ENCODE measurements at regions not wholly inside any gene's neighbourhood (a gene's known extent, or its start where the extent isn't known, plus 50 kb on each side); places are given as distances from the start of the nearest gene placed in this dataset.

GRCh38 chr17:62179525-62180161, 114.6 kb upstream of the MED13 start:
- ChIA-PET CTCF (no interaction called here), POLR2A (no interaction called here)
- H3K27me3 Mint-ChIP-seq = no peaks in the 10 kb centered on the region
- H3K4me3 Mint-ChIP-seq = no peak overlapping the region
- Histone ChIP-seq H3K36me3 (ENCODE audit: insufficient read depth, low read length) (no peaks in the 10 kb centered on the region), H3K27ac (ENCODE audit: low read depth in 1 of 2, low read length in 2 of 2) (no peak overlapping the region), H3K9me3 (ENCODE audit: control insufficient read depth in 1 of 2, insufficient read depth in 1 of 2, low read length in 2 of 2) (peaks cover 4 to 7% of the 10 kb centered on the region in 2 experiments), H3K4me1 (ENCODE audit: insufficient read depth, low read length) (no peaks in the 10 kb centered on the region), H3K4me3 (ENCODE audit: low read length) (no peak overlapping the region), H3K27me3 (ENCODE audit: control insufficient read depth in 1 of 2, insufficient read depth in 2 of 2, low read length in 2 of 2) (no peaks in the 10 kb centered on the region)
- peaks cover 3% of the 10 kb centered on the region for H3K9me3 Mint-ChIP-seq
- H3K4me1 Mint-ChIP-seq (ENCODE audit: low read depth) = no peaks in the 10 kb centered on the region
- H3K36me3 Mint-ChIP-seq (ENCODE audit: low read depth) = no peaks in the 10 kb centered on the region
- ATAC-seq (ENCODE audit: poor library complexity) (no peak), DNase-seq (peak in 2 of 14 experiments; percentile 23 to 35)
- TF ChIP-seq CTCF (IDR thresholded peaks at IDR 0.05) = no peak
- intact Hi-C loops (cut with DNase I, micrococcal nuclease) = no loop called here
- no peak overlapping the region for H3K27ac Mint-ChIP-seq

GRCh38 chr17:62178579-62178978, 113.5 kb upstream of the MED13 start:
- ChIA-PET CTCF (interaction anchor here (0.6 kb wide), 1 partner anchor 10 kb away, joined by 3 read pairs; no protein-coding TSS in a partner anchor), POLR2A (no interaction called here)
- peaks cover 6% of the 10 kb centered on the region for H3K27me3 Mint-ChIP-seq
- no peaks in the 10 kb centered on the region for H3K4me1 Mint-ChIP-seq (ENCODE audit: low read depth)
- Histone ChIP-seq H3K27ac (ENCODE audit: low read depth in 1 of 2, low read length in 2 of 2) (no peak overlapping the region), H3K9me3 (ENCODE audit: control insufficient read depth in 1 of 2, insufficient read depth in 1 of 2, low read length in 2 of 2) (peaks cover 4 to 7% of the 10 kb centered on the region in 2 experiments), H3K36me3 (ENCODE audit: insufficient read depth, low read length) (no peaks in the 10 kb centered on the region), H3K4me3 (ENCODE audit: low read length) (no peak overlapping the region), H3K4me1 (ENCODE audit: insufficient read depth, low read length) (no peaks in the 10 kb centered on the region), H3K27me3 (ENCODE audit: control insufficient read depth in 1 of 2, insufficient read depth in 2 of 2, low read length in 2 of 2) (no peaks in the 10 kb centered on the region)
- H3K36me3 Mint-ChIP-seq (ENCODE audit: low read depth) = no peaks in the 10 kb centered on the region
- no peak overlapping the region for H3K4me3 Mint-ChIP-seq
- no peak overlapping the region for H3K27ac Mint-ChIP-seq
- intact Hi-C loops (cut with DNase I, micrococcal nuclease) = no loop called here
- peaks cover 3% of the 10 kb centered on the region for H3K9me3 Mint-ChIP-seq
- DNase-seq (peak in 2 of 14 experiments; percentile 5 to 13), ATAC-seq (ENCODE audit: poor library complexity) (no peak)
- no peak for TF ChIP-seq CTCF (IDR thresholded peaks at IDR 0.05)

DNA sequence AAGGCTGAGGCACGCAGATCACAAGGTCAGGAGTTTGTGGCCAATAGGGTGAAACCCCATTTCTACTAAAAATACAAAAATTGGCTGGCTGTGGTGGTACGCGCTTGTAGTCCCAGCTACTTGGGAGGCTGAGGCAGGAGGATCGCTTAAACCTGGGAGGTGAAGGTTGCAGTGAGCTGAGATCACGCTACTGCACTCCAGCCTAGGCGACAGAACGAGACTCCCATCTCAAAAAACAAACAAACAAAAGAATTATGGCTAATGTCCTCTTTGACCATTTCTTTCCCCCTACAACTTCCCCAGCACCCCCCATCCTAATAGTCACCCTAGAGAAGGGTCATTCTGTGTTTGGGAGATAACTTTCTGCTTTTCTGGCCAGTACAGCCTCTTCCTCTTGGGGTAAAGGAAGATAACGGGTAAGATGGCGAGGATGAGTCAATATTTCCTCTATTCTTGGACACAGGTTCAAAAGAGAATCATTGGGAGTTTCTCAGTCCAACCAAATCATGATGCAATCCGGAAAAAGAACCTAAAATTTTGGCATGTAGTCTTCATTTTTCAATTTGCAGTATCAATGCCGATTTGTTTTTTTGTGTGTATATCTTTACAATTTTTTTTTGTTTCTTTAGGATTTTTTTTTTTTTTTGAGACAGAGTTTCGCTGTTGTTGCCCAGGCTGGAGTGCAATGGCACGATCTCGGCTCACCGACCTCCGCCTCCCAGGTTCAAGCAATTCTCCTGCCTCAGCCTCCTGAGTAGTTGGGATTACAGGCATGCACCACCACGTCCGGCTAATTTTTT, 107.6 kb upstream of the MED13 start:
- intact Hi-C loops (cut with DNase I, micrococcal nuclease) = no loop called here
- Histone ChIP-seq H3K4me3 (ENCODE audit: low read length) (no peak overlapping the region), H3K27ac (ENCODE audit: low read depth in 1 of 2, low read length in 2 of 2) (no peak overlapping the region), H3K4me1 (ENCODE audit: insufficient read depth, low read length) (no peaks in the 10 kb centered on the region), H3K36me3 (ENCODE audit: insufficient read depth, low read length) (no peaks in the 10 kb centered on the region), H3K27me3 (ENCODE audit: control insufficient read depth in 1 of 2, insufficient read depth in 2 of 2, low read length in 2 of 2) (peaks cover 0 to 3% of the 10 kb centered on the region in 2 experiments), H3K9me3 (ENCODE audit: control insufficient read depth in 1 of 2, insufficient read depth in 1 of 2, low read length in 2 of 2) (no peaks in the 10 kb centered on the region)
- Mint-ChIP-seq H3K9me3 (no peaks in the 10 kb centered on the region), H3K4me3 (no peak overlapping the region), H3K27me3 (peaks cover 13% of the 10 kb centered on the region), H3K36me3 (ENCODE audit: low read depth) (no peaks in the 10 kb centered on the region), H3K27ac (no peak overlapping the region), H3K4me1 (ENCODE audit: low read depth) (no peaks in the 10 kb centered on the region)
- ChIA-PET POLR2A (no interaction called here), CTCF (no interaction called here)
- ATAC-seq (ENCODE audit: poor library complexity) (no peak), DNase-seq (peak in 2 of 14 experiments; percentile 38 to 42)
- TF ChIP-seq CTCF (IDR thresholded peaks at IDR 0.05) = no peak
